ENCODE measurements at regions not wholly inside any gene's neighbourhood (a gene's known extent, or its start where the extent isn't known, plus 50 kb on each side); places are given as distances from the start of the nearest gene placed in this dataset.

DNA sequence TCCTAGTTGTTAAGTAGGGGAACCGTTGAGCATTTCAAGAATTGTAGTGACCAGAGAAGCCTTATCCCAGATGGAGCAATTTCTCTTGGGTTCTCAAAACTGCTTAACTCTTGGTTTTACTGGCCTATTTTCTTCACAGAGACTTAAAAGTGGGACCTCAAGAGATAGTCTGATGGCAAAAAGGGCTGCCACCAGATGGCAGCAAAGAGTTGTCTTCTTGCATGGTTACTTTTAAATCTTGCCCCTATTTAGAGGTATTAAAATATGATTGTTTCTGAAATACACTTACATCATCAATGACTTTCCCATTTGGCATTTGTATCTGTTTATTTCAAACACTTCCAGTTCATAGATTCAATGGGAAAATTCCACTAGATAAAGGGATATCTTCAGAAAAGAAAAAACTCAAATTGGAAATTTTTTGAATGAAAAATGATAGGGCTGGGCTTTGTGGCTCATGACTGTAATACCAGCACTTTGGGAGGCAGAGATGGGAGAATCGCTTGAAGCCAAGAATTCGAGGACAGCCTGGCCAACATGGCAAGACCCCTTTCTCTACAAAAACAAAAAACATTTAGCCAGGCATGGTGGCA lies 69.9 kb upstream of the CNTN1 start:
- TF ChIP-seq CTCF (conservative IDR thresholded peaks at IDR 0.05 in 1 of 2, IDR thresholded peaks at IDR 0.05 in 1 of 2; ENCODE audit: low read depth in 1 of 2, low read length in 2 of 2) (peak; percentile 55 to 67), EZH2 (IDR thresholded peaks at IDR 0.05; ENCODE audit: low read length, missing control alignments) (no peak)
